Stomach (tissue), 4 donors: ENCODE measurements at regions not wholly inside any gene's neighbourhood (a gene's known extent, or its start where the extent isn't known, plus 50 kb on each side); places are given as distances from the start of the nearest gene placed in this dataset.

Experiments used
- CTCF ChIP-seq, 7 experiments: fragments of 450-650 bp in 4 of 7; fragments of 200-600 bp in 3 of 7; sonication (generic) in 3 of 7; IDR thresholded peaks; one replicate each; pipeline ENCODE4 v1.5.1; 2016 to 2019; ENCODE audit warnings: antibody characterized with exemption in 7 of 7, control low read depth in 2 of 7, mild to moderate bottlenecking in 1 of 7
- POLR2A ChIP-seq, 4 donors: fragments of 450-650 bp; IDR thresholded peaks; one replicate each; pipeline ENCODE4 v1.6.1; 2016; ENCODE audit warnings: antibody characterized with exemption in 4 of 4, control low read depth in 2 of 4, mild to moderate bottlenecking in 1 of 4, moderate library complexity in 1 of 4

- no peak for TF ChIP-seq CTCF (IDR thresholded peaks at IDR 0.05)
- TF ChIP-seq POLR2A (IDR thresholded peaks at IDR 0.05): no peak
Measured at GRCh38 chr1:228837817-228838716, 102.8 kb downstream of the RHOU start.
